ENCODE measurements at regions not wholly inside any gene's neighbourhood (a gene's known extent, or its start where the extent isn't known, plus 50 kb on each side); places are given as distances from the start of the nearest gene placed in this dataset.
A peak's percentile ranks its signal among the peaks of the same experiment; 100 is the strongest.

GRCh38 chr1:190754666-190755065 lies 277.0 kb upstream of the BRINP3 start:
- no peaks in the 10 kb centered on the region for H3K9me3 ChIP-seq (ENCODE audit: control insufficient read depth, insufficient read depth, low read depth, low read length)
- no peak overlapping the region for H3K27ac ChIP-seq (ENCODE audit: insufficient read depth, low read length)
- no peak overlapping the region for H3K4me2 ChIP-seq (ENCODE audit: extremely low read depth, insufficient read depth, low read length)
- no peaks in the 10 kb centered on the region for H3K27me3 ChIP-seq (ENCODE audit: control insufficient read depth, insufficient read depth, low read length)
- H4K20me1 ChIP-seq (ENCODE audit: control insufficient read depth, extremely low read depth, insufficient read depth, low read length): no peaks in the 10 kb centered on the region
- no peaks in the 10 kb centered on the region for H3K36me3 ChIP-seq (ENCODE audit: control insufficient read depth, insufficient read depth, low read length)
- H3K9ac ChIP-seq (ENCODE audit: insufficient read depth, low read length): no peak overlapping the region
- no peaks in the 10 kb centered on the region for H3K4me1 ChIP-seq (ENCODE audit: control insufficient read depth, extremely low read depth, insufficient read depth, low read length)
- DNase-seq (ENCODE audit: low read depth in 2 of 2): peak; percentile 55 to 94
- H3K79me2 ChIP-seq (ENCODE audit: control insufficient read depth, insufficient read depth, low read length): no peaks in the 10 kb centered on the region
- H2AFZ ChIP-seq (ENCODE audit: low read length): no peak overlapping the region
- TF ChIP-seq CTCF (conservative IDR thresholded peaks at IDR 0.05 in 1 of 2, IDR thresholded peaks at IDR 0.05 in 1 of 2; ENCODE audit: low read depth in 1 of 2, low read length in 2 of 2): peak in 1 of 2 donors; percentile 39
- no peak for TF ChIP-seq EZH2 (IDR thresholded peaks at IDR 0.05; ENCODE audit: low read length, missing control alignments)
- no peak overlapping the region for H3K4me3 ChIP-seq (replicated peaks in 1 of 4; ENCODE audit: control extremely low read depth in 1 of 4, insufficient read depth in 1 of 4, low read depth in 3 of 4, low read length in 4 of 4)

GRCh38 chr1:190759807-190760206 lies 282.1 kb upstream of the BRINP3 start:
- Histone ChIP-seq H2AFZ (ENCODE audit: low read length) (no peak overlapping the region), H3K9me3 (ENCODE audit: control insufficient read depth, insufficient read depth, low read depth, low read length) (no peaks in the 10 kb centered on the region), H3K79me2 (ENCODE audit: control insufficient read depth, insufficient read depth, low read length) (no peaks in the 10 kb centered on the region), H3K9ac (ENCODE audit: insufficient read depth, low read length) (no peak overlapping the region), H3K27ac (ENCODE audit: insufficient read depth, low read length) (no peak overlapping the region), H3K27me3 (ENCODE audit: control insufficient read depth, insufficient read depth, low read length) (no peaks in the 10 kb centered on the region), H3K4me2 (ENCODE audit: extremely low read depth, insufficient read depth, low read length) (no peak overlapping the region), H3K4me1 (ENCODE audit: control insufficient read depth, extremely low read depth, insufficient read depth, low read length) (no peaks in the 10 kb centered on the region), H4K20me1 (ENCODE audit: control insufficient read depth, extremely low read depth, insufficient read depth, low read length) (no peaks in the 10 kb centered on the region), H3K4me3 (replicated peaks in 1 of 4; ENCODE audit: control extremely low read depth in 1 of 4, insufficient read depth in 1 of 4, low read depth in 3 of 4, low read length in 4 of 4) (no peak overlapping the region), H3K36me3 (ENCODE audit: control insufficient read depth, insufficient read depth, low read length) (no peaks in the 10 kb centered on the region)
- DNase-seq (ENCODE audit: low read depth in 2 of 2): no peak
- TF ChIP-seq EZH2 (IDR thresholded peaks at IDR 0.05; ENCODE audit: low read length, missing control alignments): no peak
- no peak for TF ChIP-seq CTCF (conservative IDR thresholded peaks at IDR 0.05 in 1 of 2, IDR thresholded peaks at IDR 0.05 in 1 of 2; ENCODE audit: low read depth in 1 of 2, low read length in 2 of 2)

GRCh38 chr1:190762325-190762724 lies 284.7 kb upstream of the BRINP3 start:
- H3K4me3 ChIP-seq (replicated peaks in 1 of 4; ENCODE audit: control extremely low read depth in 1 of 4, insufficient read depth in 1 of 4, low read depth in 3 of 4, low read length in 4 of 4): no peak overlapping the region

More at GRCh38 chr1:190762325-190762724, 284.7 kb upstream of the BRINP3 start:
- Histone ChIP-seq H2AFZ (ENCODE audit: low read length) (no peak overlapping the region), H3K9ac (ENCODE audit: insufficient read depth, low read length) (no peak overlapping the region), H4K20me1 (ENCODE audit: control insufficient read depth, extremely low read depth, insufficient read depth, low read length) (no peaks in the 10 kb centered on the region), H3K79me2 (ENCODE audit: control insufficient read depth, insufficient read depth, low read length) (no peaks in the 10 kb centered on the region), H3K27me3 (ENCODE audit: control insufficient read depth, insufficient read depth, low read length) (no peaks in the 10 kb centered on the region), H3K4me2 (ENCODE audit: extremely low read depth, insufficient read depth, low read length) (no peak overlapping the region), H3K4me1 (ENCODE audit: control insufficient read depth, extremely low read depth, insufficient read depth, low read length) (no peaks in the 10 kb centered on the region), H3K36me3 (ENCODE audit: control insufficient read depth, insufficient read depth, low read length) (no peaks in the 10 kb centered on the region), H3K27ac (ENCODE audit: insufficient read depth, low read length) (no peak overlapping the region), H3K9me3 (ENCODE audit: control insufficient read depth, insufficient read depth, low read depth, low read length) (no peaks in the 10 kb centered on the region)
- TF ChIP-seq CTCF (conservative IDR thresholded peaks at IDR 0.05 in 1 of 2, IDR thresholded peaks at IDR 0.05 in 1 of 2; ENCODE audit: low read depth in 1 of 2, low read length in 2 of 2) (no peak), EZH2 (IDR thresholded peaks at IDR 0.05; ENCODE audit: low read length, missing control alignments) (no peak)
- no peak for DNase-seq (ENCODE audit: low read depth in 2 of 2)

Data from fibroblast of lung (primary cell).